HCT116 (cell line): ENCODE measurements at regions not wholly inside any gene's neighbourhood (a gene's known extent, or its start where the extent isn't known, plus 50 kb on each side); places are given as distances from the start of the nearest gene placed in this dataset.
"Not testable (repeated sequence)": the region's sequence is repeated elsewhere in the genome, so short reads cannot be mapped to it uniquely, and the experiment has no call there.

ENCODE experiments used
- CEBPB ChIP-seq: IDR thresholded peaks from 2 replicates; pipeline ENCODE4 v1.6.1; 2012; ENCODE audit warnings: low read depth
- EZH2 ChIP-seq: fragments of 200-600 bp; sonication (generic); IDR thresholded peaks from 2 replicates; pipeline ENCODE4 v1.6.1; 2017; ENCODE audit warnings: antibody characterized with exemption, mixed run types
- EZH2phosphoT487 ChIP-seq: fragments of 200-600 bp; IDR thresholded peaks from 2 replicates; pipeline ENCODE4 v1.6.1; 2018; ENCODE audit warnings: antibody characterized with exemption, borderline replicate concordance
- FOSL1 ChIP-seq: IDR thresholded peaks from 2 replicates; pipeline ENCODE4 v1.6.1; 2012; ENCODE audit warnings: low read depth
- MAX ChIP-seq: IDR thresholded peaks from 2 replicates; pipeline ENCODE4 v1.6.1; 2012
- POLR2A ChIP-seq: IDR thresholded peaks from 2 replicates; pipeline ENCODE4 v1.7.0; 2011; ENCODE audit warnings: borderline replicate concordance; ENCODE audit not compliant: insufficient read depth, insufficient read length; ENCODE audit errors: extremely low read depth
- POLR2AphosphoS5 ChIP-seq: IDR thresholded peaks from 2 replicates; pipeline ENCODE4 v1.6.1; 2011; ENCODE audit warnings: mild to moderate bottlenecking, low read depth, low read length, moderate library complexity
- REST ChIP-seq: IDR thresholded peaks from 2 replicates; pipeline ENCODE4 v1.6.1; 2012; ENCODE audit warnings: low read depth
- SIN3A ChIP-seq: IDR thresholded peaks from 2 replicates; pipeline ENCODE4 v1.6.1; 2012; ENCODE audit warnings: low read depth
- SP1 ChIP-seq: IDR thresholded peaks from 2 replicates; pipeline ENCODE4 v1.6.1; 2012; ENCODE audit warnings: low read depth
- TF ChIP-seq, protein P1 (sequence below), 3 experiments: fragments of 200-600 bp in 1 of 3; sonication (generic) in 1 of 3; IDR thresholded peaks in 2 of 3; conservative IDR thresholded peaks in 1 of 3; 2 replicates each; pipeline ENCODE4 v1.5.1; 2012 to 2017; ENCODE audit warnings: low read depth in 2 of 3, low read length in 2 of 3, antibody characterized with exemption in 1 of 3, borderline replicate concordance in 1 of 3, control low read depth in 1 of 3, mild to moderate bottlenecking in 1 of 3, mixed read lengths in 1 of 3, mixed run types in 1 of 3, moderate library complexity in 1 of 3; ENCODE audit not compliant: insufficient read depth in 1 of 3
- TF ChIP-seq, protein P2 (sequence below): IDR thresholded peaks from 2 replicates; pipeline ENCODE4 v1.6.1; 2012

- TF ChIP-seq SP1, REST, EZH2phosphoT487, CEBPB, FOSL1, POLR2A, POLR2AphosphoS5, MAX, EZH2, SIN3A: not testable (repeated sequence)
- TF ChIP-seq, protein P1, sequence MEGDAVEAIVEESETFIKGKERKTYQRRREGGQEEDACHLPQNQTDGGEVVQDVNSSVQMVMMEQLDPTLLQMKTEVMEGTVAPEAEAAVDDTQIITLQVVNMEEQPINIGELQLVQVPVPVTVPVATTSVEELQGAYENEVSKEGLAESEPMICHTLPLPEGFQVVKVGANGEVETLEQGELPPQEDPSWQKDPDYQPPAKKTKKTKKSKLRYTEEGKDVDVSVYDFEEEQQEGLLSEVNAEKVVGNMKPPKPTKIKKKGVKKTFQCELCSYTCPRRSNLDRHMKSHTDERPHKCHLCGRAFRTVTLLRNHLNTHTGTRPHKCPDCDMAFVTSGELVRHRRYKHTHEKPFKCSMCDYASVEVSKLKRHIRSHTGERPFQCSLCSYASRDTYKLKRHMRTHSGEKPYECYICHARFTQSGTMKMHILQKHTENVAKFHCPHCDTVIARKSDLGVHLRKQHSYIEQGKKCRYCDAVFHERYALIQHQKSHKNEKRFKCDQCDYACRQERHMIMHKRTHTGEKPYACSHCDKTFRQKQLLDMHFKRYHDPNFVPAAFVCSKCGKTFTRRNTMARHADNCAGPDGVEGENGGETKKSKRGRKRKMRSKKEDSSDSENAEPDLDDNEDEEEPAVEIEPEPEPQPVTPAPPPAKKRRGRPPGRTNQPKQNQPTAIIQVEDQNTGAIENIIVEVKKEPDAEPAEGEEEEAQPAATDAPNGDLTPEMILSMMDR (IDR thresholded peaks at IDR 0.05 in 2 of 3, conservative IDR thresholded peaks at IDR 0.05 in 1 of 3; ENCODE audit: borderline replicate concordance in 1 of 3, insufficient read depth in 1 of 3, low read depth in 2 of 3, low read length in 2 of 3): not testable (repeated sequence)
- TF ChIP-seq, protein P2, sequence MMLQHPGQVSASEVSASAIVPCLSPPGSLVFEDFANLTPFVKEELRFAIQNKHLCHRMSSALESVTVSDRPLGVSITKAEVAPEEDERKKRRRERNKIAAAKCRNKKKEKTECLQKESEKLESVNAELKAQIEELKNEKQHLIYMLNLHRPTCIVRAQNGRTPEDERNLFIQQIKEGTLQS: not testable (repeated sequence)
Measured at GRCh38 chr5:34467984-34468383, 188.1 kb upstream of the RAI14 start.
